HG03457 (cell line): ENCODE measurements at regions not wholly inside any gene's neighbourhood (a gene's known extent, or its start where the extent isn't known, plus 50 kb on each side); places are given as distances from the start of the nearest gene placed in this dataset.

ENCODE experiments used
- ATAC-seq: cut with Tn5 transposase; IDR thresholded peaks from one replicate; pipeline ENCODE4 v1.9.1; 2021; ENCODE audit warnings: moderate number of reproducible peaks; ENCODE audit not compliant: unreplicated experiment

DNA sequence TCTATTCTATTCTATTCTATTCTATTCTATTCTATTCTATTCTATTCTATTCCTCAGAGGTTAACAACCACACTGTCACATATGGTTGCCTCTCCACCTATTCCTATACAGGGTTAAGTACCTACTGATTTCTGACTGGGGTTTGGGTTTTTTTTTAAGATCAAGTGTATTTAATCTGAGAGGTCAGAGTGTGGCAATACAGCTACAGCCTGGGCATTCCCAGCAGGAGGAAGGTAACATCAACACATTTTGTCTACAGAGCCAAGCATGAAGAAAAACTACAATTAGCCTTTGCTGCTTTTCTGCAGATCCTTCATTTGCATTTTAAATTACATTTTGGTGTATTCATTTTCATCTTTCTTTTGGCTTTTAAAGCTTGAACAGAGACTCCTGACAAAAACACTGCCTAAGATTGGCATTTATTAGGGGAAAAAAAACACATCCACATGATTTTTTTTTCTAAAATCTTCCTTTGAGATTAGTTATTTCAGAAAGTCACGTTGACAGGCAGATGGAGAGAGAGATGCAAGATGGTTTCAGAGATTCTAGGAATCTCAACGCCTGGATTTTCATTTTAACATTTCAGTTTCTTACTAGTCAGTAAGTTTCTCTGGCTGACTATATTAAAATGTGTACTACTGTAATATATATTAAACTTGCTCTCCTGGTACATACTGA lies 255.9 kb upstream of the TET2 start:
- ATAC-seq: no peak

DNA sequence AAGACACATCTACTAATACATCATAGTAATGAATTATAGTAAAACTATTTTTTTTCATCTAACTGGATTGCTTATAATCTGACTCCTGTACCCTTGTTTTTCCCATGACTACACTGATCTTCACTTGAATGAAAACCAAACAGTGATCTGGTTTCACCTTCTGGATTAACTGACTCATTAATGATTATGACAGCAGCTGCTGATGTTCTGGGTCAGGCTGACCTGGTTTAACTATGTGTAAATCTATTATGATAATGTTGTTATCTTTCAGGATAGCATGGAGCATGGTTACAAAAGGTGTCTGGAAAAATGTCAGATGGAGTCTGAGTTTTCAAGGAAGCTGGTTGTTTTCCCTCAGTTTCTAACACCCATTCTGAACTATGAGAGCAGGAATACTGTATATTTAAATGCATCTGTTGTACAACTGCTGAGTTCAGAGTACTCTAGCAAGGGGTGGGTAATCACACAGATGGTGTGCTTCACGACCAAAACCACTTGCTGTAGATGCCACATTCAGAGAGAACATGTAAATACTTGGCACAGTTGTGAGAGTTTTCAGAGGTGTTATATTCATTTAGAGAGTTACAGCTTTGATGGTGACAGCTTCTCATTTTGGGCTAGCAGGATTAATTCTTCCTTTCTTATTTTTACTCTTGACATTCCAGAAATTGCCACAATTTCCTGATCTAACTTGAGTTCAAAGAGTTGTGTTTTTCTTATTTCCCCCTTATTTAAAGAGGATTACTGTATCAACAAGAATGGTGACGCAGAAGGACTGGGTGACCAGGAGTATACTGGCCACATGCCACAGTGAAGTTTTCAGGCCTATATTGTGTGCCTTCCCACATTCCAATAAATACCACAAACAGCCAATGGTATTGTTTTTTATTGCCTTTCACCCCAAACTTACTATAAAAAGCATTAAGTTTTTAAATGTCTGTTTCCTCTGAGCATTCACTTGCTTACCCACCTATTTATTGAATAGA lies 249.7 kb upstream of the TET2 start:
- no peak for ATAC-seq

DNA sequence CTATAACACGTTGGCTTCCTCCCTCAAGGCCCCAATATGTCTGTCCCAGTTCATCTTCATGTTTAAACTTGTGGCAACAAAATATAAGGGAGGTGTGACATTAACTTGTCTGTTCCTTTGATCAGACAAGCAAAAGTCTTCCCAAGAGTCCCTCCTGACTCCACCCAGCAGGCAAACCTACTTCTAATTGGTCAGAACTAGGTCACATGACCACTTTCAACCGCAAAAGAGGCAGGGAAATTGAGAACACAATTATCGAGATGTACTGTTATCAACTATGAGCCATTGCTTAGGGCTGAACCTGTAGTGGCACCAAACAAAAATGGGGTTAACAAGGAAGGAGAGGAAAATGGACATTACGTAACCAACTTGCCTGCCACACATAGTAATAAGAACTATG lies 246.8 kb upstream of the TET2 start:
- ATAC-seq: no peak

DNA sequence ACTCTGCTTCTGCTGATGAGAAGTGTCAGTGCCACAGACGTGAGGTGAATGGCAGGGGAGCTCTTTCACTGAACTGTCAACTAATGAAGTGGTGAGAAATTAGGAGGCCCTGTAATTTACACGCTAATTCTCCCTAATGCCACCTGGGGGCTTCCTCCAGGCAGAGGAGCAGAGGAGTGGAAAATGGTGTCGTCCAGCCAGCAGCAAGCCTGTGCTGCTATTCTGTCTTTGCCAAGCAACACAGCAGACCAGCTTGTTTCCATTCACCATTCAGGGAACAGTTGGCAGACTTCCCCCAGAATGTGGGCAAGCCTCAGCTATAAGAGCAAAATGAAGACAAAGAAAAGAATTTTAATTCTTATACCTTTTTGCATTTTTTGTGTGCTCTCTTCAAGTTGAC lies 245.2 kb upstream of the TET2 start:
- no peak for ATAC-seq

DNA sequence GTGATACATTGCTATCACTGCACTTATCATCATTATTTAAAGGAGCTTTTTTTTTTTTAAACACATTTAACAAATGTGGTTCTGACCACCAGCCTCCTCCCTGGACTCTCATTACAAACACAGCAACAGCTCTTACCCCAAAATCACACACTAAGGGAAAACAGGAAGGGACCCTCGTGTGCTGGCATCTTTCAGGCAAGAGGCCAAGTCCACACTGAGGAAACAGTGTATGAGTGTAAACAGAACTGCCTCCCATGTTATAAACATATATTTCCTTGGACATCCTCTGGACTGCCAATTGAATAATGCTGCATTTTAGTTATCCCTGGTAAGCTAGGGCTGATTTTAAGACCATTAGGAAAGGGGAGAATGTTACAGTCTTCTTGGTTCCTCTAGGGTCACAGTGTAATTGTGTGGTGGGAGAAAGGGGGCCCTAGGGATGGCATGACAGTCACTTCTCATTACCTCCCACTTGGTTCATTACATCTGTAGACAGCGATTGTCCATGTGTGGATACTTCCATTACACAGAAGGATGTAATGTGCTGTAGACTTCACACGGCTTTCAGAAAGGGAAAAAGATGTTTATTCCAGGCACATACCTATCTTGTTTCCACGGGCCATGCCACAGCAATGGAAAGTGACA lies 244.6 kb upstream of the TET2 start:
- ATAC-seq: no peak

DNA sequence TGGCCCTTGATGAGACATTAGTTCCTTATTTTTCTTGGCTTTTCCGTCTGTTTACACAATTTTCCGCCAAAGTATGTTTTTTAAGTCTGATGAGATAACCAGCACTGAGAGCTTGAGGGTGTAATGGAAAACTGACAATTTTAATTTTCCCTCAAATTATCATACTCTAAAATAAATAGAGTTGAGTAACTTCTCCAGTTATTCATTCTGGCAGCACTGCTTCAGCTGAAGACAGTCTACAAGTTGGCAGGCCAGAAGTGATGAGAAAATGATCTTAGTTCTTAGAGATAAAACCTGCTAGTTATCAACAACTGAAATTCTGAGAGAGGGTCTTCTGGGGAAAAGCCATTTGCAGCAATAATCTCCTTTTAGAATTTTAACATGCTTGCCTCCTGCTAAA lies 241.6 kb upstream of the TET2 start:
- ATAC-seq: no peak

DNA sequence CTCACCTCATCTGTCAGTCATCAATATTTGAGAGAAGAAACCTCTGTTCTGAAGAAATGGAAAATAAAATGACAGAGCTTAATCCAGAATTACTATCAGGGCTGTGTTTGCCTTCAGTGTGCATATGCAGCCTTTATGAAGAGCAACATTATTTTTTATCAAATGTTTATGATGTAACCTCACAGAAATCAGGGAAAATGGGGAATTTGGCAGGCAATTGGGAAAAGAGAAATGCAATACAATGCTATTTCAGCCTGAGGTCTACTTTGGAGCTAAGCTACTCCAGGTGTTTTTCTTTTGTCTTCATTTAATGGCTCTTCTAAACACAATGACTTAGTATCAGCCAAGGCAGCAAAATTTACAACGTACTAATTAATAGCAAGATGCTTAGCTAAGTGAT lies 241.1 kb upstream of the TET2 start:
- no peak for ATAC-seq

DNA sequence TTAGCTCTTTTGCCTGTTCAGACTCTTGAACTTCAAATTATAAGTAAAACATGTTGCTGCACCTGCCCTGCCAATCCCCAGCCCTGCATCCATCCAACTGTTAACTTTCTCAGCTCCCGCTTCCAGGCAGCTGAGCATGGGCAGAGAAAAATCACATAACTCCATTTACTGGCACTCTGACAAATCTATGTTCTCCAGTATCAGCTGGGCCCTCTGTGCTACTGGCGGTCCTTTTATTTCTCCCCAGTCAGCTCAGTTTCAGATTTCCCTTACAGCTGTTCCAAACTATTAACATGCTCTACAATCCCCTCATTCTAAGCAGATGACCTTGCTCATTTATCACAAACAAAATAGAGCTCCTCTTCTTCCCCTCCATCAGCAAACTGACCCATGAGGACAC lies 240.4 kb upstream of the TET2 start:
- ATAC-seq: no peak

DNA sequence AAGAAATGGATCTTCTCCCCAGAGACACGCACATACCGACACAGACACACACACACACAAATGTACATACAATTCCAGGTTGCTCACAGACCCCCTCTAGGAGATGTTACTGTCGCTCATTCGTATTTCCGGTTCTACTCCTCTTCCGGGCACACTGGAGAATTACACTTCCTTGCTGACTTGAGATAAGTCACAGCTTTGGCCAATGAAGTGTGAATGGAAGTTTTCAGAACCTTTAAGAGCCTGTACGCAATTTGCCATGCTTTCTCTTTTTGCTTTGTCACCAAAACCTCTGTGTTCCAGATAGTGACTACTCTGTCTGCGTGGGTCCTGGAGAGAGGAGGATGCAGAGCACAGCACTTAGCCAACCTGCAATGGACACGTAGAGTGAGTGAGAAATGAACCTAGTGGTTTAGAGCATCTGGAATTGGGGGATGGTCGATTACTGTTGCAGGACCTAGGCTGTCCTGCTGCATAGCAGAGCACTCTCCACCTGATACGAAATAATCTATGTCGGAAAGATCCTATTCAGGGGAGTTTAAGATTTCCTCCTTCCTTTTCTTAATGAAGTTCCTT lies 239.5 kb upstream of the TET2 start:
- no peak for ATAC-seq

DNA sequence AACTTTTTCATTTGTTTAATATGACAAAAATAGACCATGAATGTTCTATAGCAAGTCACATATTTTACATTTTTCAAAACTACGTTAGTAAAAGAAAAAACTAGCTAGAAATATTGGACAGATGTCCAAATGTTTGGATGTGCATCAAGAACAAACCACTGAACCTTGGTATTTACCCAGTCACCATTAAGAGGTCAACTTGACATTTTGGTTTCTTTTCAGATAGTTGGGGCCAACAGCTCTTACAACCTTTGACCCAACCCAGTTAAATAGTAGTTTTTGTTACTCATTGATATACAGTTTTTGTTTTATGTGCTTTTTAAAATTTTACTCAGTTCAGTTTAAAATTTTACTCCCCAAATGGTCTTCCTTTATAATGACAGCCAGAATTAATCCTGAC lies 238.7 kb upstream of the TET2 start:
- ATAC-seq: no peak

DNA sequence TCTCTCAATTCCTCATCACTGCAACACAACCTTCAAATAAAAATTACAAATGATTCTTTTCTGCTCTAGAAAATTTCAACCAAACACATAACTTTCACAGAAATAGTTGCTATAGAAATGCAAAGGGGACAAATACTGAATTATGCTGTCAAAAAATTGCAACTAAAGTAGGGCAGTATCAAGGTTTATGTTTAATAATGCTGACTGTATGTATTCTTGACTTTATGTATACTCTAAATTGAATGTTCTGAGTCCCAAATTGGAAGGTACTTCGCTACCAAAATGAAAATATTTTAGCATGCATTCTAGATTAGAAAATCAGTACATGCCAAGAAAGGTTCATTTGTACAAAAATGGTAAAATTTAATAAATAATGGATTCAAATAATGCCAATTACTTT lies 237.3 kb upstream of the TET2 start:
- ATAC-seq: no peak

DNA sequence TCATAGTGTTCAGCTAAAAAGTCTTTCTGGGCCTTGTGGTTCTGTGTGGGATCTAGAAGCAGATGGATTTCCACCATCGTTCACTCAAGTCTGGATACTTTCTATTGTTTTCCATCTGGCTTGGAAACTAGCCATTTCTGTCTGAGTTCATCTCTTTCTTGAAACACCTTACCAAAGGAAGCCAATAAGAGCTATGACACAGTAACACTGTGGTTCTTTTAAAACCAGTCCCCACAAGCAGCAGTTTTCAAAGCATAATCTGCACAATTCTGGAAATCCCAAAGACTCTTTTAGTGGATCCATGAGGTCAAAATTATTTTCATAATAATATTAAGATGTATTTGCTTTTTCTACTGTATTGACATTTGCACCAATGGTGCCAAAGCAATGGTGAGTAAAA lies 234.2 kb upstream of the TET2 start:
- no peak for ATAC-seq

DNA sequence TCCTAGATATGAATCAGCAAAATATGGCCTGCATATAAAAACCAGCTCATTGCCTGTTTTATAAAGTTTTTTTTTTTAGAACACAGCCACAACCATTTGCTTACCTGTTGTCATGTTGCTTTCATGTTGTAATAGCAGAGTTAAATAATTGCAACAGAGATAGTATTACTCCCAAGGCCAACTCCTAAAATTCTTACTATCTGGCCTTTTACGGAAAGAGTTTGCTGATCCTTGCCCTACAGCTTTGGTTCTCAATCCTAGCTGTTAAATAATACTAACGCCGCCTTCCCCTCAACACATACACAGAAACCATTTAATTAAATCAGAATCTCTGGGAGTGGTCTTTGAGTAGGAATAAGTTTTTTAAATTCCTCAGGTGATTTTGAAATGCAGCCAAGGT lies 231.3 kb upstream of the TET2 start:
- ATAC-seq: no peak

DNA sequence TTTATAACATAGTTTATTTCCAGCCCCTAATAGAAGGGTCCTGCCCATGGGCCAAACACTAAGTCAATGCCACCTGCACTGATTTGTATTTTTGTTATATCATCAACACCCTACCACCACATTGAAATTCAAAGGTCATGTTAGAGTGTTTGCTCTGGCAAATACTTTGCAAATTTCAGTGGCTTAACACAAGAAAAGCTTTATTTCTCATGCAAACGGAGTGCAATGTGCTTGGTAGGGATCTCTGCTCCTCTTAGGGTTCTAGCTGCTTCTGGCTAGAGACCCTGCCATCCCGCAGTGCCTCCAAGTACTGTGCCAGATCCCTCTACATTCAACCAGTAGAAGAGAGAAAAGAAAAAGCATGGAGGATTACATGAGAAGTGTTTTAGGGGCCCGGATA lies 230.8 kb upstream of the TET2 start:
- no peak for ATAC-seq

DNA sequence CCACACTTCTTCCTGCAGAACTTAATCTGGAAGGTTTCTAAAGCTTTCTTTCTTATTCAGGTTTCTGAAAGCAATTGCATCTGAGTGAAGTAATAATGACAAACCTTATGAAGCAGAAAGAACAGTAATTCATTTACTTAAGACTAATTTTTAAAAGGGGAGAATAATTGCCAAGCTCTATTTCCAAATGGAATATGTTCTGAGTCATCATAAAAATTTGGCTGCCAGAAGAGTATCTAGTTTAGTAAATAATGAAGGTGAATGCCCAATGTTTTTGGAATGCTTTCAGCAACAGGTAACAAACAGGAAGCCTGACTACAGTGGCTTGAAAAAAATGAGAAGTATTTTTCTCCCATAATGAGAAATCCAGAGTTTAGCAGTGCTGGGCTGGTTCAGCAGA lies 227.3 kb upstream of the TET2 start:
- ATAC-seq: no peak

DNA sequence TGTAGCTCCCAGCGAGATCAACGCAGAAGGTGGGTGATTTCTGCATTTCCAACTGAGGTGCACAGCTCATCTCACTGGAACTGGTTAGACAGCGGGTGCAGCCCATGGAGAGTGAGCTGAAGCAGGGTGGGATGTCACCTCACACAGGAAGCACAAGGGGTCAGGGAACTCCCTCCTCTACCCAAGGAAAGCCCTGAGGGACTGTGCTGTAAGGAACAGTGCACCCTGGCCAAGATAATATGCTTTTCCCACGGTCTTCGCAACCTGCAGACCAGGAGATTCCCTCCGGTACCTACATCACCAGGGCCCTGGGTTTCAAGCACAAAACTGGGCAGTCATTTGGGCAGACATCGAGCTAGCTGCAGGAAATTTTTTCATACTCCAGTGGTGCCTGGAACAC lies 216.4 kb upstream of the TET2 start:
- peak; percentile 19 for ATAC-seq

DNA sequence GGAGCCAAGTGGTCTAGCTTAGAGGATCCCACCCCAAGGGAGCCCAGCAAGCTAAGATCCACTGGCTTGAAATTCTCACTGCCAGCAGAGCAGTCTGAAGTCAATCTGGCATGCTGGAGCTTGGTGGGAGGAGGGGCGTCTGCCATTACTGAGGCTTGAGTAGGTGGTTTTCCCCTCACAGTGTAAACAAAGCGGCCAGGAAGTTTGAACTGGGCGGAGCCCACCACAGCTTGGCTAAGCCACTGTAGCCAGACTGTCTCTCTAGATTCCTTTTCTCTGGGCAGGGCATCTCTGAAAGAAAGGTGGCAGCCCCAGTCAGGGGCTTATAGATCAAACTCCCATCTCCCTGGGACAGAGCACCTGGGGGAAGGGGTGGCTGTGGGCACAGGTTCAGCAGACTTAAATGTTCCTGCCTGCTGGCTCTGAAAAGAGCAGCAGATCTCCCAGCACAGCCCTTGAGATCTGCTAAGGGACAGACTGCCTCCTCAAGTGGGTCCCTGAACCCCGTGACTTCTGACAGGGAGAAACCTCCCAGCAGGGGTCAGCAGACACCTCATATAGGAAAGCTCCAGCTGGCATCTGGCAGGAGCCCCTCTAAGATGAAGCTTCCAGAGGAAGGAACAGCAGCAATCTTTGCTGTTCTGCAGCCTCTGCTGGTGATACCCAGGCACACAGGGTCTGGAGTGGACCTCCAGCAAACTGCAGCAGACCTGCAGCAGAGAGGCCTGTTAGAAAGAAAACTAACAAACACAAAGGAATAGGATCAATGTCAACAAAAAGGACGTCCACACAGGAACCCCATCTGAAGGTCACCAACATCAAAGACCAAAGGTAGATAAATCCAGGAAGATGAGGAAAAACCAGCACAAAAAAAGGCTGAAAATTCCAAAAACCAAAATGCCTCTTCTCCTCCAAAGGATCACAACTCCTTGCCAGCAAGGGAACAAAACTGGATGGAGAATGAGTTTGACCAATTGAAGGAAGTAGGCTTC lies 215.6 kb upstream of the TET2 start:
- ATAC-seq: peak; percentile 75

DNA sequence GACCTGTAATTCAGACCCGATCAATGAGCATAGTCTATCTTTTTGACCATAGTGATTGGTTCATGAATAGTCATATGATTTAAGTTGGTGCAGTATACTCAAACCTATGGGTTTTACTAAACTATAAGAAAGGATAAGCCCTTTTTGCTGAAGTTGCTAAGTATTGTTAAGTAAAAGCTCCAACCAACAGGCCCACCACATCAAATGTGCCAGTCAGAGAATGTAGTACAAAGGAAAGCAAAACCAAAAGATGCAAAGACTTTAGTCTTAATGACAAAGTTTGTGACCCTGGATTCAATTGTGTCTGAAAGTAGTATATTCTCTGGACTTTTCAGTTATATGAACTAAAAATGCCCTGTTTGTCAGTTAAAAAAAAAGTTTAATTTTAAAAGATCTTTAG lies 208.1 kb upstream of the TET2 start:
- no peak for ATAC-seq

DNA sequence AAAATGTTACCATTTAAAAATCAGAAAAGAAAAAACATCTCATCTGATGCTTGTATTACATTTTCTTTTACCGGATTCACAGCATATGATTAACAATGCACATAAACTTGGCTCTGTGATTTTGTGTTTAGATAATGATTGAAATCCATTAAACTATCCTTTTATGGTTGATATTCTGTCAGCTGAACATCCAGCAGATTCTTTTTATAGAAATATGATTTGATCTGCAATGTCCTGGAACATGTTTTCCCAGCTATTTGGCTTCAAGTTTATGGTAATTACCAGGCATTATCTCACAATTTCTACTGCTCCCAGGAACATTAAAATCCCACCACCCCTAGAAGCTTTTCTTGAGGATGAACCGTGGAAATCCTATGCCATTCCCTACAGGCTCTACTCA lies 205.7 kb upstream of the TET2 start:
- ATAC-seq: no peak

DNA sequence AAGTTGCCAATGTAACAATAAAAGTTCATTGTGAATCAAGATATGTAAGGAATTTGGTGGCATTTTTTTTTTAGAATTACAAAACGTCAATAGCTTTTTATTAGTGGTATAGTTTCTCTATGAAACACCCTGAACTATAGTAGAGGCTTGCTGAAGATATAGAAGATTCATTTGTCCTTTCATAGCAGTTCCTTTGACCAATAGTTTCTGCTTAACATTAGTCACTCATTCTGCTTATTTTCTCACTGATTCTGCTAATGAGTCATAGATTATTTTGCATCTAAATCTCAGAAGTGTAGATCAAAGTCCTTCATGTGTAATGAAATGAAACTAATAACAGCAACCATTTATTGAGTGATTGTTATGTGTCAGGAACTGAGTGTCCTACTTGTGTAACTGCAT lies 205.0 kb upstream of the TET2 start:
- no peak for ATAC-seq
